Esophagus squamous epithelium (tissue), 5 donors: ENCODE measurements at regions not wholly inside any gene's neighbourhood (a gene's known extent, or its start where the extent isn't known, plus 50 kb on each side); places are given as distances from the start of the nearest gene placed in this dataset.

Source experiments
- DNase-seq: peaks from one replicate; lab custom pipeline; 2025; lab: John Stamatoyannopoulos, UW
- H3K27ac ChIP-seq, 4 donors: fragments of 200-600 bp; sonication (generic); one replicate each; pipeline ENCODE4 v1.5.1; 2016 to 2019; ENCODE audit warnings: mild to moderate bottlenecking in 1 of 4
- H3K27me3 ChIP-seq, 4 donors: fragments of 200-600 bp; sonication (generic); 1 replicate in 3 of 4; 2 replicates in 1 of 4; pipeline versions ENCODE4 v1.5.1 to v1.6.0; 2017 to 2021; ENCODE audit warnings: antibody characterized with exemption in 1 of 4
- H3K36me3 ChIP-seq, 3 donors: fragments of 200-600 bp; sonication (generic); one replicate each; pipeline ENCODE4 v1.5.1; 2016 to 2019
- H3K4me1 ChIP-seq, 3 donors: fragments of 200-600 bp; sonication (generic); one replicate each; pipeline ENCODE4 v1.5.1; 2017 to 2019
- H3K4me3 ChIP-seq, 4 donors: fragments of 200-600 bp; sonication (generic); 1 replicate in 3 of 4; 2 replicates in 1 of 4; pipeline ENCODE4 v1.5.1; 2016 to 2019; ENCODE audit warnings: mild to moderate bottlenecking in 2 of 4, moderate library complexity in 1 of 4
- H3K9me3 ChIP-seq, 3 donors: fragments of 200-600 bp; sonication (generic); one replicate each; pipeline ENCODE4 v1.5.1; 2016 to 2019
- POLR2A ChIP-seq, 4 donors: fragments of 450-650 bp; IDR thresholded peaks; one replicate each; pipeline ENCODE4 v1.6.1; 2017; ENCODE audit warnings: antibody characterized with exemption in 4 of 4, mild to moderate bottlenecking in 4 of 4, moderate library complexity in 3 of 4
- WGBS, 2 donors: methylation state at CpG; one replicate each; pipeline ENCODE4 v1.1.5; 2018; 5-methylcytosine and 5-hydroxymethylcytosine counted together
- intact Hi-C: fragments of 100-400 bp; cut with DNase I; formaldehyde crosslinking; loops from one replicate; pipeline ENCODE4 v1.15.0; 2022
- TF ChIP-seq, protein P1 (sequence below), 6 experiments: fragments of 450-650 bp in 4 of 6; fragments of 200-600 bp in 2 of 6; sonication (generic) in 2 of 6; IDR thresholded peaks; one replicate each; pipeline ENCODE4 v1.5.1; 2016 to 2019; ENCODE audit warnings: antibody characterized with exemption in 6 of 6, mild to moderate bottlenecking in 4 of 6, moderate library complexity in 4 of 6
- donor health status: DM: yes; HTN: yes; CAD: no.

DNA sequence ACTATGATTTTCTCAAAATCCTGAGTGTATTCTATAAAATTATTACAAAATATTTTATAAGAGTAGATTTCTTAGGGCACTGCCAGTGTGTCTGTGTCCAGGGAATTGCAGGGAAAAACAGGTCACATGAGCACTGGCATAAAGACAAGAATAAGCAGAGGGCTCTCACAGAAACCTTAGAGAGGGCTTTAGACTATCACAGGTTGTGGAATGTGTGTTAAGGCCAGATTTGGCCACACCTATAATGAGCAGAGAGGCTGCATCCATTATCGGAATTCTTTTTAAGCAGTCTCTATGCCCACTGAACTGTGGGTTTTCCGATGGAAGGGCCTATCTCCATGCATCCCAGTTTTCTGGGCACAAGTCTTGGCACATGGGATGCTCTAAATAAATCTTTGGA is 90.2 kb downstream of the RTP4 start:
- Histone ChIP-seq H3K9me3 (no peaks in the 10 kb centered on the region), H3K4me1 (no peaks in the 10 kb centered on the region), H3K27ac (no peak overlapping the region), H3K27me3 (peaks cover 0 to 3% (median 0%) of the 10 kb centered on the region in 4 donors), H3K36me3 (no peaks in the 10 kb centered on the region), H3K4me3 (no peak overlapping the region)
- WGBS, 2 donors = 64 to 74% methylated on average over 2 of the region's 2 CpGs
- TF ChIP-seq POLR2A (IDR thresholded peaks at IDR 0.05) = no peak
- TF ChIP-seq, protein P1, sequence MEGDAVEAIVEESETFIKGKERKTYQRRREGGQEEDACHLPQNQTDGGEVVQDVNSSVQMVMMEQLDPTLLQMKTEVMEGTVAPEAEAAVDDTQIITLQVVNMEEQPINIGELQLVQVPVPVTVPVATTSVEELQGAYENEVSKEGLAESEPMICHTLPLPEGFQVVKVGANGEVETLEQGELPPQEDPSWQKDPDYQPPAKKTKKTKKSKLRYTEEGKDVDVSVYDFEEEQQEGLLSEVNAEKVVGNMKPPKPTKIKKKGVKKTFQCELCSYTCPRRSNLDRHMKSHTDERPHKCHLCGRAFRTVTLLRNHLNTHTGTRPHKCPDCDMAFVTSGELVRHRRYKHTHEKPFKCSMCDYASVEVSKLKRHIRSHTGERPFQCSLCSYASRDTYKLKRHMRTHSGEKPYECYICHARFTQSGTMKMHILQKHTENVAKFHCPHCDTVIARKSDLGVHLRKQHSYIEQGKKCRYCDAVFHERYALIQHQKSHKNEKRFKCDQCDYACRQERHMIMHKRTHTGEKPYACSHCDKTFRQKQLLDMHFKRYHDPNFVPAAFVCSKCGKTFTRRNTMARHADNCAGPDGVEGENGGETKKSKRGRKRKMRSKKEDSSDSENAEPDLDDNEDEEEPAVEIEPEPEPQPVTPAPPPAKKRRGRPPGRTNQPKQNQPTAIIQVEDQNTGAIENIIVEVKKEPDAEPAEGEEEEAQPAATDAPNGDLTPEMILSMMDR (IDR thresholded peaks at IDR 0.05) = no peak
- intact Hi-C loops = no loop called here
- no peak for DNase-seq

DNA sequence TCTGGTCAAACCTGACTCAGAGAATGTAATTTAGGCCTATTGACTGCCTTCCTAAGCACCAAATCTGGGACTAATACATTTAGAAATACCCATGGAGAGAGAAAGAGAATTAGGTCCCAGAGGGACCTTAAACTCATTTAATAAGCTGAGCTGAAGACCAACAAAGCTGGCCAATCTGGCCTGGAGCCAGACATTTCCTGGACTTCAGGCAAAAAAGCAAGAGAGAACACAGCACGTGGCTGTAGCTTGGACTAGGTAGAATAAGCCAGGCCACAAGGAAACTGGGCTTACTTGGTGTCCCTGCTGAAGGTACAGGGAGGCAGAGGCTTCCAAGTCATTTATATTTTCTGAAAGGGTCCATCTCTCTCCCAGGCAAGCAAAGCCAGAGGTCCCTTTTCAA is 88.1 kb downstream of the RTP4 start:
- Histone ChIP-seq H3K4me3 (no peak overlapping the region), H3K4me1 (no peaks in the 10 kb centered on the region), H3K9me3 (no peaks in the 10 kb centered on the region), H3K27ac (no peak overlapping the region), H3K27me3 (no peaks in the 10 kb centered on the region), H3K36me3 (no peaks in the 10 kb centered on the region)
- intact Hi-C loops = no loop called here
- 10 to 13% methylated on average over 1 of the region's 1 CpG for WGBS, 2 donors
- TF ChIP-seq, protein P1 (IDR thresholded peaks at IDR 0.05) = no peak
- TF ChIP-seq POLR2A (IDR thresholded peaks at IDR 0.05) = no peak
- DNase-seq = no peak

DNA sequence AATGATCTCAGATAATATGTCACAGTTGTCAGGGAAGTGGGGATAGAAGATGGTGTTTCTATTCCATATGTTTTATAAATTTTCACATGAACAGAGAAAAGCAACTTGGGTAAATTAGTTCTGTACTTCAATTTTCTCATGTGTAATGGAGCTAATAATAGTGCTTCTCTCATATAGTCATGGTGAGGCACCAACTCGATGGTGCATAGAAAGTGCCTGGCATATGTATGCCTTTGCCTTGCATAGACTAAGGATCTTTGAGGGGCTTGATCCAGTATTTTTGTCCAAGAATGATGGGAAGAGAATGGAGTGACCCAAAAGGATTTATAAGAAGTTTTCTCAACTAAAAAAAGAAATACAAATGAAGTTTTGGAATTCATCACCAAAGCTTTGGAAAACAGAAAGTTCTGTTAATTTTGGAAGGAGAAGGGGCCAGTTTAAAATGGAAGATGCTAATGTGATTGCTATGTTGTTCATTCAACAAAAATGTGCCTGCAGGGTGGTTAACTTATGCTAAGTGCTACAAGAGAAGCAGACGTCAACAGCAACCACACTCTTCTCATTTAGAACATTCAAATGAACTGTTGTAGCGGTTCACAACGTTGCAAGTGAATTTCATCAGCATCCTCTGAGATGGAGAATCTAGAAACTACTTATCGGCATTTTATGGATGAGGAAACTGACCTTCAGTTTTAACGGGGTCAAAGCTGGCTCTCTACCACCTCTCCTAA is 86.1 kb downstream of the RTP4 start:
- WGBS, 2 donors = 62 to 69% methylated on average over 6 of the region's 6 CpGs
- H3K4me3 ChIP-seq = no peak overlapping the region

DNA sequence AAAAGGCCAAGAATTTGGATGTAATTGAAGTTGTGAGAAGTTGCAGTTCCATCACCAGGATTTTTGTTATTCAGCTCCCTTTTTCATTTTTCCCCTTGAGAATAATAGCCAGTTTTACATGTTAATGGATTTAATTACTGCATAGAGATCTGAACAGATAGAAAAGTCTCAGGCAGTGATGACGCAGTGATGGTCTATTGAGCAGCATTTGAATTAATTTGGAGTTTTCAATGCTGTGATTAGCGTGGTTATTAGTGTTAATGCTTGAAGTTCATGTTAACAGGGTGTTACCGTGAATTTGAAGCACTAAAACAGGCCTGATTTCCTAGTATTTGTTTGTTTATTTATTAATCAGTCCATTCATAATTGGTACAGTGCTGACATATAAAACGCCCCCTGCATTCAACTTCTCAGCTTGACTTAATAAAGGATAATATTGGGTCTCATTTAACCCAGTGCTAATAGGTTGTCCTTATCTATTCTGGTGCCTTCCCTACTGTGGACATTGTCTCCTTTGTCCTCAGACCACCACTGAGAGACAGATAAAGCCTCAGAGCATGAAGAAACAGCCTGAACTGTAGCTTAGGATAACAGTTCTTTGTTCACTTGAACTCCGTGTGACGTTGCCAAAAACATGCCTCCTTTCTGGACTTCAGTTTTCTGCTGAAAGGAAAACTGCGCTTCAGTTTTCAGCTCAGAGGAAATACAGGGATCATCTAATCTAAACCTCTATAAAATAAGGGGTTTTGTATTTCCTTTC is 82.4 kb downstream of the RTP4 start:
- TF ChIP-seq, protein P1 (IDR thresholded peaks at IDR 0.05) = no peak
- TF ChIP-seq POLR2A (IDR thresholded peaks at IDR 0.05) = no peak
- no peaks in the 10 kb centered on the region for H3K4me1 ChIP-seq
- no peaks in the 10 kb centered on the region for H3K9me3 ChIP-seq
- no peak overlapping the region for H3K27ac ChIP-seq
- intact Hi-C loops = no loop called here
- no peaks in the 10 kb centered on the region for H3K27me3 ChIP-seq
- H3K36me3 ChIP-seq = no peaks in the 10 kb centered on the region
- DNase-seq = no peak
- 56 to 67% methylated on average over 7 of the region's 7 CpGs for WGBS, 2 donors
- no peak overlapping the region for H3K4me3 ChIP-seq

More for the DNA sequence above, 86.1 kb downstream of the RTP4 start:
- Histone ChIP-seq H3K9me3 (no peaks in the 10 kb centered on the region), H3K27me3 (no peaks in the 10 kb centered on the region), H3K36me3 (no peaks in the 10 kb centered on the region), H3K27ac (no peak overlapping the region), H3K4me1 (no peaks in the 10 kb centered on the region)
- DNase-seq = no peak
- intact Hi-C loops = no loop called here
- TF ChIP-seq POLR2A (IDR thresholded peaks at IDR 0.05) = no peak
- TF ChIP-seq, protein P1 (IDR thresholded peaks at IDR 0.05) = no peak

DNA sequence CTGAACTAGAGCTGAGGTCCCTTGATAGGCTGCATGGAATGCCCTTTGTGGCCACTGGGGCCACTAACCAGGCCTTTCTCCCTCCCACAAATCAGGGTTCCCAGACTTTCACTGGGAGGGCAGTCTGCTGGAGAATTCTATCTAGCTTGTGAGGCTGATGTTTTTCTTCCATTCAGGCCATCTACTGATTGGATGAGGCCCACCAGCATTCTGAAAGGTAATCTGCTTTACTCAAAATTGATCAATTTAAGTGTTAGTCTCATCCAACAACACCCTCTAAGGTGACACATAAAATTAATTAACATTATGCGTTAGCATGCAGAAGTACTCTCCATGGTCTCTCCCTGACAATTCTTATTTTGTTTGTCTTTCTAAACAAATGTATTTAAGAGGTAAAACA is 80.5 kb downstream of the RTP4 start:
- intact Hi-C loops = no loop called here
- 70 to 74% methylated on average over 1 of the region's 1 CpG for WGBS, 2 donors
- Histone ChIP-seq H3K4me1 (no peaks in the 10 kb centered on the region), H3K4me3 (no peak overlapping the region), H3K27me3 (no peaks in the 10 kb centered on the region), H3K9me3 (no peaks in the 10 kb centered on the region), H3K36me3 (no peaks in the 10 kb centered on the region), H3K27ac (no peak overlapping the region)
- no peak for TF ChIP-seq POLR2A (IDR thresholded peaks at IDR 0.05)
- TF ChIP-seq, protein P1 (IDR thresholded peaks at IDR 0.05) = no peak
- no peak for DNase-seq
